HG02973 (cell line): ENCODE measurements at regions not wholly inside any gene's neighbourhood (a gene's known extent, or its start where the extent isn't known, plus 50 kb on each side); places are given as distances from the start of the nearest gene placed in this dataset.

Experiments used
- ATAC-seq: cut with Tn5 transposase; IDR thresholded peaks from one replicate; pipeline ENCODE4 v1.9.1; 2021; ENCODE audit warnings: moderate library complexity; ENCODE audit not compliant: unreplicated experiment

DNA sequence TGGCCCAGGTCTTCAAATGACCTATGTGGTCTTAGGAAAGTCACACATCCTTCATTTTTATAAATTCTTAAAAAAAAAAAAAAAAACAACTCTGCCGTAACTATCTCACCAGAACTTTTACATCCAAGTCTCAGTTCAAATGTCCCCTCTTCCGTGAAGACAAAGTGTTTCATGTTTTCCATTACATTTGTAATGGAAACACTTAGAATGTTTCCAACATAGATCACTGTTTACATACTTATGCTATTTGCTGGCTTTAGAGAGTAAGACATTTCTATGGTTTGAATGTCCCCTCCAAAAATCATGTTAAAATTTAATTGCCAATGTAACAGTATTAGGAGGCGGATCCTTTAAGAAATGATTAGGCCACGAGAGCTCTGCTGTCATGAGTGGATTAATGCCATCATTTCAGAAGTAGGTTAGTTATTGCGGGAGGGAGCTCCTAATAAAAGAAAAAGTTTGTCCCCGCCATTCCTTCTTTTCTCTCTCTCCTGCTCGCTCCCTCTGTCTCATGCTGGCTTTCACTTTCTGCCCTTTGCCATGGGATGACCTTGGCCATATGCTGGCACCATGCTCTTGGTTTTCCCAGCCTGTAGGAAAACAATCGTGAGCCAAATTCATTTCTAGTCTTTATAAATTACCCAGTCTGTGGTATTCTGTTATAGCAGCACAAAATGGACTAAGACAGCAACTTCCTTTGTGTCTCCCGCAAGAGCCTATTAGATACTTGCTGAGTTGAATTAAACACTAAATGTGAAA is 887.8 kb upstream of the SOX9 start:
- no peak for ATAC-seq

DNA sequence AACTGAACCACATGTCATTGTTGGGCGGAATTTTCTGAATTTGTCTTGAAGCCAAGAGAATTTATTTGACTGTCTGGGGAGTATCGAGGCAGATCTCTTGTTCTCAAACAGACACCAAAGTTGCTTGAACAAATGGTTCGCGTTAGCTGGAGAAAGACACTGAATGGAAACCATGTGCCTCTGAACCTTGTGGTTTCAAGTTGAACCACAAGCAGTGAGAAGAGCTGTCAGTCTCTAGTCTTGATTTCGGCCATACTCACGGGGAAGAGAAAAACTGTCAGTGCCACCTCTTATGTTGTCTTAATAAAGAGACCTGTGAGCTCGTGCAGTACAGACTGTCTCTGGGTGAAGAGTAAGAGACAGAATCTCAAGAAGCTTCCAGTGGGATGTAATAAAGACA is 886.5 kb upstream of the SOX9 start:
- no peak for ATAC-seq

DNA sequence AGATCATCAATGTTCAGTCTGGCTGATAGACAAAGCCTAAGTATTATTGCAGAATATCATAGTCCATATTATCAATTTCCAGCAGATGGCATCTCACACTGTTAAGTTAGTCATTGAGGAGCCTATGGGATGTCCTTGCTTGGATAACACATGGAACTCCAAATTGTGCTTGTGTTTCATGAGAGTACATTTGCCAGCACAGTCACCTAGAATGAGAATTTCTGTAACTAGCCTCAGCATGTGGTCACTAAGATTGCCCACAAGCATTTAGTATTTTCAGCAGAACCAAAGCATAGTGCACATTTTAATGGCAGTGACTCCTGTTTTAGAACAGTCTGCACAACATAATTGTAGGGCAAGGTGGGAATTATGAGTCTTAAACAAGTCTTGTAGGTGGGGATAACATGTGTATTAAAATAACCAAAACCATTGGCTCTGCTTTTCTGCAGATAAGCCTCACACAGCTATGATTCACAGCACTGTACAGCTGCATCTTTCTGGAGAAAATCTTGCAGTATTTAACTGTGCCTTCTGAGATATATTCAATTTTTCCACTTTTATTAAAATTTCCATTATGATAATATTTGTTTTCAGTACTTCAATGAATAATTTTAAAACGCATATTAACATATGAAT is 882.8 kb upstream of the SOX9 start:
- no peak for ATAC-seq

DNA sequence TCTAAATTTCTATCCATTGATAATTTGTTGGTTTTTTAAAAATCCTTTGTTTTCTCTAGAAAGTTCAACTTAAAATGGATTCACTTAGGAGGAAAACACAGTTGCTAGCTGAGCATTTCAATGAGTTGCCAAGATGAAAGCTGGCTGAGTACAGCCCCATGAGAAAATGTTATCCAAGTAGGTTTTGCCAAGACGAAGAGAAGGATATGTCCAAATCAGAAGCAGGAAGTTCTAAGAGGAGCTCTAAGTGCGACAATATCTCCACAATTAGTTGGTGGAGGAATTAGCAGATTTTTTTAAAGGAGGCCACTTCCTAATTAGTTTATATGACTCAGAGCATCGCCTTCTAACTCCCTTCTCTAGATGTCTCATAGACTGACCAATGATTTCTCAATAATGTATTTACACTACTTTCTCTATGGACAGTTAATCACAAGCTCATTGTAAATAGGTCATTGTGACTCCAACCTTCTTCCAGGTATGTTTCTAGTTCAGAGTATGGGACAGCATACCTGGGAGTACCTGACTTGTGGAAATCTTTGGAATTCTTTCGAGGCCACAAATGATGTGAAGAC is 873.3 kb upstream of the SOX9 start:
- no peak for ATAC-seq

DNA sequence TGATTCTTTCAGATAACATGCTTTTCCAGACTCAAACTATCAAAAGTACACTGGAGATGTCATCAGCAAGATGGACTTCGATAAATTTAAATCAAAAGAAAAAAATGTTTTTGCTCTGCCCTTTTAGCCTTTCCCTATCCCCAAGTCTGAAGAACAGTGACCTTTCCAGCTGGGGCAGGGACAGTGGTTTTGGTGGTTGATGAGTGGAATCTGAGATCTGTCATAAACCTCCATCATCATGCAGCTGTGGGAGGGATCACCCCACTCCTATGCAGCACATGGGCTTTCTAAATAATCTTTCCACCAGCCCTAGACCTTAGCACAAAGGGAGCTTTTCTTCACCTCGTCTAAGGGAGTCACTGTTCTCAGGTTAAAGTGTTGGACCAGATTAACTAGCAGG is 869.5 kb upstream of the SOX9 start:
- no peak for ATAC-seq

DNA sequence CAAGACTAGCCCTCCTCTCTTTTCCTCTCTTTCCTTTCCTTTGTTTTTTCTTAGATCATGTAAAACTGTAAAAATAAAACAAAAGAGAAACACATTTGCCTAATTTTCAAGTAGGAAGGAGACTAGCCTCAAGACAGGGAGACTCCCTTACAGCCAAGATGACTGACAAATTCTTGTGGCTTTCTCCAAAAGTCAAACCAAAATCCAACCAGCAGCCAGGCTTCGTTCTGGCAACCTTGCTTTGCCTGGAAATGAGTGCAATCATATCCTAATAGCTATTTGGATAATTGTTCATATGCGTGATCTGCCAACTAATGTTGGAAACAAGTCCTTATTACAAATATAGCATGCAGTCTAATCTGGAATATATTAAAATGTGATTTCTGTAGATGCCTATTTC is 868.9 kb upstream of the SOX9 start:
- no peak for ATAC-seq

DNA sequence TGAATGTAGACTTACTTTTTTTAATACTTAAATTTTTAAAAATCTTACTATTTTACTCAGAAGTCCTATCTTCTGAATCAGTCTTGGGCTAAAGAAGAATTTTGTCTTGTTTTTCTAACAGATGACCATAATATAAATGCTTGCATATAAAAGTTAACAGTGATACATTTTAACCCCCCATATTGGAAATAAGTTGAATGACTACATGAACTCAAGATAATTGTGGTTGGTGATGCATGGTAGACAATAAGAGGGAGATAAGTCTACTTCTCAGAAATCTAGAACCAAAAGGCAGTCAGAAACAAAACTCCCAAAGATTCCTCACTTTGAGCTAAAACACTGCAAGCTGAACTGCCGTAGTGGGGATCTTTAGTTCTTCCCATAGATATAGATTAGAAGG is 868.4 kb upstream of the SOX9 start:
- ATAC-seq, result no peak

DNA sequence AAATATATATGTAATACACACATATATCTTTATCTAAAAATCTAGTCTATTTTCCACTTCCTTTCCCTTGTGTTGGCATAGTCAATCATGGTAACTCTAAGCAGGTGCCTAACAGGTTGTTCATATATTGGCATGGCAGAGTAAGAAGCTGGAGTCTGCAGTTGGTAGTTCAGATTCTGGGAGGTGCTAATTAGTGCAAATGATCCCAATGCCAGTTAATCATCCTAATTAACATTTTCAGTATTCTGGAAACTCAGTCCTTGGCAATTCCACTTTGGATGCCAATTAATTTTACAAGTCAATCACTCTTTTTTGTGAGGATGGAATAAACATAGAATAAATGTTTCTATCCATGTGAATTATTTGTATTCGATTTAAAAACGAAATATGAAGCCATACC is 863.7 kb upstream of the SOX9 start:
- no peak for ATAC-seq

DNA sequence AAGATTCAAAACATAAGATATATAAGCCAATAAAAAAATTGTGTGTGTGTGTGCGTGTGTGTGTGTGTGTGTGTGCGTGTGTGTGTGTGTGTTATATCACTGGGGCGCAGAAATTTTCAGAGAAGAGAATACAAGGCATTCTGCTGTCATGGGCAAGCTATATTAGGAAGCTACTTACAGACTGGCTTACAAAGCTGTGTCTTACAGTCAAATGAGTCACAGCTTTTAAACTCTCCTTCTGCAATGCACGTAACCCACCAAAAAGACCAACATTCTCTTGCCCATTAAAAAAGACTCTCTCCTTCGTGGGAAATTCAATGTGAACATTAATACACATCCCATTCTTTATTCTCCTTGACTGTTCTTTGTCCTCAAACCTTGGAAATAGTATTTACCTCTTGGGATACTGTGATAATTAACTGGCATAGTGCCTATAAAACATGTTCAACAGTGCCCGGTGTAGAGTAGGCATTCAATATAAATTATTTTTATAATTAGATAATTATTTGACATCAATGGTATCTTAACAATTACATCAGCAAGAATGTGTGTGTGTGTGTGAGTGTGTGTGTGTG is 860.4 kb upstream of the SOX9 start:
- ATAC-seq, result no peak

DNA sequence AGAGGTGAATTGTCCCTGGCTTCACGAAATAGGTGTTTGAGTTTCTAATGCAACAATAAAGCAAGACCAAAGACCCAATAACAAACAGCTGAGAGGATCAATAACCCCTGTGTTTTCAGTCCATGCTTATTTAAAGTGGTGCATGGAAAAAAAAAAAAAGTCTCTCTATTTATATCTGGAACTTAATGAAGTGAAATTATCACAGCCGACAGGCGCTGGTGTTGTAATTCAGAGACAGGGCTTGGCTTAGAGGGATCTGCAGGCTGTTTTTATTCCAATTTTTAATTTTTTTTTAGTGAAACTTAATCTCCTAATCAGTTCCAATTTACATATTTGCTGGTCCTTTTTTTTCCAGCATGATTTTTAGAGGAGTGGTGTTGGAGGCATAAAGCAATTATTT is 858.2 kb upstream of the SOX9 start:
- ATAC-seq, result no peak

DNA sequence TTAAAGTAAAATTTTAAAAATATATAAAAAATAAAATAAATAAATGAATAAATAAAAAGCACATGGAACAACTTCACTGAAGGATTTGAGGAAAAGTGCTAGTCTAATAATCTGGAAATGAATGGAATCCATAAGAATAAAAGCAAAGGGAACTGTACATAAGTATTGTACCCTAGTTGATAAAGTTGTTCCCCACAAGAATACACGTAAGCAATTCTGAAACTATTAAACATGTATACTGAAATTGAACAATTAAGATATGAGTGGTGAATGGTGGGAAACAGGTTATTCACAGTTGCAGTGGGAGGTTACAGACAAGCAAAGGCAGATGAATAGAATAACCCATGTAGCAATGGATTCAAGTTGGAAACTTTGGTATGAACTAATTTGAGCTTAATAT is 853.2 kb upstream of the SOX9 start:
- ATAC-seq, result no peak

DNA sequence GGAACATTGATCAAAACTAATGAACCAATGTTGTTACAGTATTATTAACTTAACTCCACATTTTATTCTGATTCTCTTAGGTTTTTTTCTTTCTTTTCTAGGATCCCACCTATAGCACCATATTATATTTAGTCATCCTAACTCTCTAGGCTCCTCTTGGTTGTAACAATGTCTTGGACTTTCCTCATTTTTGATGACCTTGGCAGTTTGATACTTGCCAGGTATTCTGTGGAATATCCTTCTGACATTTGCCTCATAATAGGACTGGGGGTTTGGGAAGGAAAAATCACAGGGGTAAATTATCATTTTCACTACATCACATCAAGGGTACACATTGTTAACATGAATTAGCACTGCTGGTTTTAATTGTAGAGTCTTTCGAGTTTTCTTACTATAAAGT is 851.6 kb upstream of the SOX9 start:
- ATAC-seq, result no peak

DNA sequence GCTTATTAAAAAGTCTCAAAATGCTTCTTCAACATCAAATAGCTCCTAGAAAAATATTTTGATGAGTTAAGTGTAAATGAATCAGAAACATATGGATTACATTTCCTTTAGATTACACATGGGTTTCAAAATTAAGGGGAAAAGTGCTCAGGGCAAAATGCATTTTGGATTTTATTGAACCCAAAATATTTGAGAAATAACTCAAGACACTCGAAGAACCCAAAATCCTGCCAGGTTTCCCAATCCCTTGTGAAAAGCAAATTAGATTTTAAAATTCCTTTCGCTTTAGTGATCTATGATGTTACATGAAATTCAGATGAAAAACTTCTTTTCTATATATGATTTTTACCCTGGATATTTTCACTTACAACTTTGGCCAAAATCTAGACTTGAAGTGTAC is 847.4 kb upstream of the SOX9 start:
- no peak for ATAC-seq

DNA sequence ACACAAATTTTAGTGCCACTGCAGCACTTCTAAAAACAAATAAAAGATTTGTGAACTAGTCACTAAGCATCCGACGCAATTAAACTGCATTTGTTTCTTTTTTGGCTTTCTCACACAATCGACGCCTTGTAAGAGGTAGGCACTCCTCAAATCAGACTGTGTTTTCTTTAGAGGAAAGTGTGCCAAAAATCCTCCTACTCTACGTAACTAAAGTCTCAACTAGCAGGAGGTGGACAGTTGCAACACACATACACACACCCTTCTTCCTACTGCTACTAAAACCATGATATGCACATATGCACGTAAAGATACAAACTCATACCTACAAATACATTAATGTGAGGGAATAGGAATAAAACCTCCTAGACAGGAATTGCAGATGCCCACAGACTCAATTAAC is 844.7 kb upstream of the SOX9 start:
- ATAC-seq, result no peak

DNA sequence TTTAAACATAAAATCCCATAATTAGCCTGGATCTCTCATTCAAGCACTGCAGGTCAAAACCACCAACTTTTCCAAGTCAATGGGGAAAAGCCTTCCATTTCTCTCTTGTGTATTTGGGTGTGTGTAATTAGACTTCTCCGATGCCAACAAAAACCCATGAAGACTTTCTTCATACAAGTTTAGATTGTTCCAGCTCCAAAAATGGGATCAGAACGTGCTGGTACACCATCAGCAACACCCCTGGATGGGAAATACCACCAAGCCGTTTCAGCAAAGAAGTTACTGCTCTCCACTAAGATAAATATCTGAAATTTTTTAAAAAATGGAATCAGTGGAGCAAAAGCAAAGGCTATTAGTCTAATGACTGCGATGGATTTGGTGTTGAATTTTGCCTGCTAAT is 837.3 kb upstream of the SOX9 start:
- ATAC-seq, result no peak

DNA sequence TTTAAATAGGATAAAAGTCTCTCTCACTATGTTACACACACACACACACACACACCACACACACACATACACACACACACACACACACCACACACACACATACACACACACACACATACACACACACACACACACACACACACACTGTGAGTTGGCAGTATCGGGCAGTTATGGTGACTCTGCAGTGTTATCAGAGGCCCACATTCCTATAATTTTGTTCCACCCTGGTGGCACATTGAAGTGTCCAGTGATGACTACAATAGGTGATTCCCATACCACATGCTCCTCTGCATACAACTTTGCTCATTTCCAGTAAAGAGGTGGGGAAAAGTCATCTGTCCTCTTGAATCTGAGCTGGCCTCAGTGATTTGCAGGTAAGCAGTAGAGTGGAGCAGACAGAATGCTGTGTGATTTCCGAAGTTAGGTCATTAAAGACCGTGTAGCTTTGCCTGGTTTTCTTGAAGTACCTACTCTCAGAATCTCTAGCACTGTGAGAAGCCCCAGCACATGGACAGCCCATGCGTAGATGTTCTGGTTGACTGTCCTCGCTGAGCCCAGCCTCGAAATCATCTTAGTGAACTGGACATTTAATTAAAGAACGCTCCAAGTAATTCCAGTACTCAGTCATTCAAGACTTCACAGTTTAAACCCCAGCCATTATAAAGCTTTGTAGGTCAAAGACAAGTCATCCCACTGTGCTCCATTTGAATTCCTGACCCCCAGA is 836.6 kb upstream of the SOX9 start:
- ATAC-seq, result no peak

DNA sequence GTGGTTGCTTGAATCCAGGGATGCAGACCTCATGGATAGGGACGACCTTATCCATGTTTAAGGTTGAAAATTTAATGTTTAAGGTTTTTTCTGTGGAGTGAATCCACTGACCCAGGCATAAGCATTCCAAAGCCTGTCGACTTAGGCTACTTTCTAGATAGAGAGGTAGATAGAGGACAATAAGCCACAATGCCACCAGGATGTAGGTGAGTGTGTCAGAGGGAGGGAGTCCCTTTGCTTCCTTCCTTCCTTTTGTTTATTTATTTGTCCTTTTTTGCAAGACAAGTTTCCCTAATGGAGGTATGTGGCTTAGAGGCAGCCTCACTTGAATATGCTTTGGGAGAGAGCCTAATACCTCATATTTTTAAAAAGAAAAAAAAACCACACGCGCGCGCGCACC is 834.2 kb upstream of the SOX9 start:
- no peak for ATAC-seq

DNA sequence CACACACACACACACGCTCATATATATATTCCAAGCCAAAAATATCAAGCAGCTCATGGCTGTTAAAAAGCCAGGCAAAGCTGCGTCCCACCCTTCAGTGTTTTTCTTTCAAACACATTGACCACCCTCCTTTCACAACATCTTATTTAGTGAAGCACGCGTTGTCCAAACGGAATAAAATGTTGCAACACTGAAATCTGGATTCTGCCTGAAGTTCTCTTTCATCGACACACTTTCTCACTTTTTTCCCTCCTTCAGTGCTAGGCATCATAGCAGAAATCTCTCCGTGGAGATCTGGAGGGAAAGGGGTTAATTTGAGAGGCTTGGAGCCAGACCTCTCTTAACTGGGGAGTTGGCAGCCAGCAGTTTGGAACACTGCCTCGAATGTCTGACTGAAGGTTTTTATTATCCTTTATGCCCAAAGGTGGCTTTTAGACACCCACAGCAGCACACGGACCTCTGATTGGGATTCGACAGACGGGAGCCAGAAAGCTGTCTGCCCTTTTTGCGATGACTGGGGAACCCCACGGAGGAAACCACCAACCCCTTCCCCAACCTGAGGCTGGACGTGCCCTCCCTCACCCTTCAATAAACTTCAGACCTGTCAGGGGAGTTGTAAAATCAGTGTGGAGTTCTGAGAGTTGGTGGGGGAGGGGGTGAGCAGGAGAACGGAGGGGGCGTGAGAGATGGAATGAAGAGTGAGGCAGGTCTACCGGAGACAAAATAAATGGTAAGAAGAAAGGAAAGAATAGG is 833.6 kb upstream of the SOX9 start:
- ATAC-seq, result no peak

DNA sequence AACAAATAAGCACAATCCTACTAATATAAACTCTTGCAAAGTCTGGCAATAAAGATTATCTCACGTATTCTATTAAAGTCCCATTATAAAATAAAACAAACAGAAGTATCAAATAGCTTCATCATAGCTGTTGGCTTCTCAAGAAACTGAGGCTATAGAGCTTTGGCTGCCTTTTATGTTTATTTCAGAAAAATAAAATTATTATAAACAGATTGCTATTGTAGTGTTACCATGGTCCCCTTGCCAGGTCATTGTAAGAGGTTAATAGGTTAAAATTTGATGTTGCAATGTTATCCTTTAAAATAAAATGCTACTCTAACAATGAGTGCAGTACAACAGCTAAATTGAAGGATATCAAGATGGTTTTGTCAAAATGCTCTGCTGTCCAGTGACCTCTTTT is 828.8 kb upstream of the SOX9 start:
- no peak for ATAC-seq

DNA sequence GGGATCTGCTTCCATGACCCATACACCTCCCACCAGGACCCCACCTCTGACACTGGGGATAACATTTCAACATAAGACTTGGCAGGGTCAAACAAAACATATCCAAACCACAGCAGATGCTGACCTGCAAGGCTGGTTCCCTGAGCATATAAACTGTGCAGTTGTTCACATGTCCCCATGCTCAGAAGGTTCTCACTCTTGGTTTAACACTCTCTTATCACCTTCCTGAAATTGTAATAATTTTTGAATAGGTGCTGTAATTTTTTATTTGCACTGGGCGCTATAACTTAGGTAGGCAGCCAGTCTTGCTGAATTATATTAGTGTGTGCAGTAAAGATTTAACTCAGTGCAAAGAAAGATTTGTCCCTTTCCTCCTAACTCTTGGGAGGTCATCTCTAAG is 824.8 kb upstream of the SOX9 start:
- ATAC-seq, result no peak

DNA sequence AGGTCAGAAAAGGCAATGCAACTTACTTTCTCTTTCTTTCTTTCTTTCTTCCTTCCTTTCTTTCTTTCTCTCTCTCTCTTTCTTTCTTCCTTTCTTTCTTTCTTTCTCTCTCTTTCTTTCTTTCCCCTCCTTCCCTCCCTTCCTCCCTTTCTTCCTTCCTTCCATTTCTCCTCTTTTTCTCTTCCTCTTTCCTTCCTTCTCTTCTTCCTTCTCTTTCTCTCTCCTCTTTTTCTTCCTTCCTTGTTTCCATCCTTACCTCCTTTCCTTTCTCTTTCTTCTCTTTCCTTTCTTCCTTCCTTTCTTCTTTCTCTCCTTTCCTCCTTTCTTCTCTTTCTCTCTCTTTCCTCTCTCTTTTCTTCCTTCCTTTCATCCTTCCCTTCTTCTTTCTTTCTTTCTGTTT is 819.8 kb upstream of the SOX9 start:
- no peak for ATAC-seq
